ENCODE measurements at regions not wholly inside any gene's neighbourhood (a gene's known extent, or its start where the extent isn't known, plus 50 kb on each side); places are given as distances from the start of the nearest gene placed in this dataset.

DNA sequence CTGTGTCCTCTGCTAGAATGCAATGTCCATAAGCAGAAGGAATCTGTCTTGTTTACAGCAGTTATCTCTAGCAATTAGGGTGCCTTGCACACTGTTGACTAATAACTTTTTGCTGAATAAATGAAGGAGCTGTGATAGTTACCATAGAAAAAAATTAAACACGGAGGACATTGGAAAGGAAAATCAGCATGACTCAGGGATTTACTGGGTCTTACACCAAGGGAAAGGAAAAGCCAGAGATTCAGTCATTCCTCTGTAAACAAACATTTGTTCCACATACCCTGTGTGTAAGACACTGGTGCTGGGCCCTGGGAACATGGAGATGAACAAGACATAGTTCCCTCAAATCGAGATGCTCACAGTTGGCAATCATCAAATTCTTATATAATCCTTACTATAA is 183.3 kb downstream of the PTGER3 start:
- ATAC-seq: no peak
- H3K9me3 ChIP-seq: no peaks in the 10 kb centered on the region
- H3K27ac ChIP-seq: no peak overlapping the region
- H3K4me1 ChIP-seq: no peaks in the 10 kb centered on the region
- H3K27me3 ChIP-seq: no peaks in the 10 kb centered on the region
- H3K36me3 ChIP-seq: no peaks in the 10 kb centered on the region
- 56 to 59% methylated on average over 2 of the region's 2 CpGs for WGBS, 2 donors (ENCODE audit: low coverage in 1 of 2)
- TF ChIP-seq POLR2AphosphoS5 (IDR thresholded peaks at IDR 0.05) (no peak), POLR2A (IDR thresholded peaks at IDR 0.05) (no peak), EP300 (IDR thresholded peaks at IDR 0.05) (no peak)
- TF ChIP-seq, protein P1, sequence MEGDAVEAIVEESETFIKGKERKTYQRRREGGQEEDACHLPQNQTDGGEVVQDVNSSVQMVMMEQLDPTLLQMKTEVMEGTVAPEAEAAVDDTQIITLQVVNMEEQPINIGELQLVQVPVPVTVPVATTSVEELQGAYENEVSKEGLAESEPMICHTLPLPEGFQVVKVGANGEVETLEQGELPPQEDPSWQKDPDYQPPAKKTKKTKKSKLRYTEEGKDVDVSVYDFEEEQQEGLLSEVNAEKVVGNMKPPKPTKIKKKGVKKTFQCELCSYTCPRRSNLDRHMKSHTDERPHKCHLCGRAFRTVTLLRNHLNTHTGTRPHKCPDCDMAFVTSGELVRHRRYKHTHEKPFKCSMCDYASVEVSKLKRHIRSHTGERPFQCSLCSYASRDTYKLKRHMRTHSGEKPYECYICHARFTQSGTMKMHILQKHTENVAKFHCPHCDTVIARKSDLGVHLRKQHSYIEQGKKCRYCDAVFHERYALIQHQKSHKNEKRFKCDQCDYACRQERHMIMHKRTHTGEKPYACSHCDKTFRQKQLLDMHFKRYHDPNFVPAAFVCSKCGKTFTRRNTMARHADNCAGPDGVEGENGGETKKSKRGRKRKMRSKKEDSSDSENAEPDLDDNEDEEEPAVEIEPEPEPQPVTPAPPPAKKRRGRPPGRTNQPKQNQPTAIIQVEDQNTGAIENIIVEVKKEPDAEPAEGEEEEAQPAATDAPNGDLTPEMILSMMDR (IDR thresholded peaks at IDR 0.05): no peak
- H3K4me3 ChIP-seq: no peak overlapping the region

- H3K4me1 ChIP-seq: no peaks in the 10 kb centered on the region
- no peak overlapping the region for H3K4me3 ChIP-seq
- TF ChIP-seq POLR2AphosphoS5 (IDR thresholded peaks at IDR 0.05) (no peak), EP300 (IDR thresholded peaks at IDR 0.05) (no peak), POLR2A (IDR thresholded peaks at IDR 0.05) (no peak)
- TF ChIP-seq, protein P1 (IDR thresholded peaks at IDR 0.05): no peak
- H3K36me3 ChIP-seq: no peaks in the 10 kb centered on the region
- no peaks in the 10 kb centered on the region for H3K27me3 ChIP-seq
- no peaks in the 10 kb centered on the region for H3K9me3 ChIP-seq
- no peak for ATAC-seq
- 80 to 85% methylated on average over 2 to 3 of the region's 4 CpGs for WGBS, 2 donors (ENCODE audit: low coverage in 1 of 2)
- no peak overlapping the region for H3K27ac ChIP-seq
Observed at GRCh38 chr1:70866542-70867264, 180.9 kb downstream of the PTGER3 start.

DNA sequence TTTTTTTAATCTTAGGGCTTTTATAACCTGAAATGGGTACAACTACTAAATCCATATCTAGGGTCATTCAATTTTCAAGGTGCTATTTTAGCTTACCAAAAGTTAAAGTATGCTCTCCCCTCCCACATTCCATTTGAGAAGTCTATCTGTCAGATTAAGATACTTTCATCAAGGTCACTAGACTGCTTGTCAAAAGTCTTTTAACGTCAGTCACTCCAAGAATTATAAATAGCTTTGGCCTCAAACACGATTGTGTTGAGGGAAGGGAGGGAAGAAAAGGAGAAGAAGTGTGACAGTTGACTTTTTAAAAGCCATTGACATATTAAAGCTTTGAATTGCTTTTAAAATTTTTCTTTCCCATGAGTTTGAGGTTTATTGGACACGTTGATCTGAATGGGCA is 175.8 kb downstream of the PTGER3 start:
- no peak overlapping the region for H3K4me3 ChIP-seq
- no peaks in the 10 kb centered on the region for H3K9me3 ChIP-seq
- TF ChIP-seq EP300 (IDR thresholded peaks at IDR 0.05): no peak
- H3K4me1 ChIP-seq: no peaks in the 10 kb centered on the region
- 64 to 78% methylated on average over 3 of the region's 3 CpGs for WGBS, 2 donors (ENCODE audit: low coverage in 1 of 2)
- H3K27me3 ChIP-seq: no peaks in the 10 kb centered on the region
- no peak overlapping the region for H3K27ac ChIP-seq
- no peaks in the 10 kb centered on the region for H3K36me3 ChIP-seq
- ATAC-seq: no peak

GRCh38 chr1:70874063-70874462 is 173.6 kb downstream of the PTGER3 start:
- H3K9me3 ChIP-seq: no peaks in the 10 kb centered on the region
- no peaks in the 10 kb centered on the region for H3K27me3 ChIP-seq
- TF ChIP-seq EP300 (IDR thresholded peaks at IDR 0.05) (no peak), POLR2A (IDR thresholded peaks at IDR 0.05) (no peak), POLR2AphosphoS5 (IDR thresholded peaks at IDR 0.05) (no peak)
- TF ChIP-seq, protein P1 (IDR thresholded peaks at IDR 0.05): no peak
- no peak overlapping the region for H3K27ac ChIP-seq
- H3K36me3 ChIP-seq: no peaks in the 10 kb centered on the region
- H3K4me1 ChIP-seq: no peaks in the 10 kb centered on the region
- WGBS, 2 donors (ENCODE audit: low coverage in 1 of 2): 53 to 72% methylated on average over 2 of the region's 2 CpGs
- H3K4me3 ChIP-seq: no peak overlapping the region
- ATAC-seq: no peak

DNA sequence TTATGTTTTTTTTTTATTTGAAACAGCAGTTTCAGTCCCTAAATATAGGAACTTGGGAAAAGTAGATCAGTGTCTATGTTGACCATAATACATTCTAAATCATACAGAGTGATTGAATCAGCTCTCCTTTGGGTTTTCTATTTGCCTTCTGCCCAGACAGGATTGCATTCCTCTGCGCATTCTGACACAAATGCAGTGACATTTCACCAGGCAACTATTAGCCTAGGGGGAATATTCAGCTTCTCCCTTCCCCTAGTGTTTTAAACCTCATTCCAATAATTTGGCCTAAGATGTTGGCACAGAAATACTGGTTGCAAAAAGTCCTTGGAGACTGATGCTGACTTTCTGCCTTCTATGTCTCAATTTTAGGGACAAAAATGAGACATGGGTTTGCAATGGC is 172.8 kb downstream of the PTGER3 start:
- no peaks in the 10 kb centered on the region for H3K27me3 ChIP-seq
- H3K4me1 ChIP-seq: no peaks in the 10 kb centered on the region
- no peaks in the 10 kb centered on the region for H3K9me3 ChIP-seq
- no peak overlapping the region for H3K27ac ChIP-seq
- H3K36me3 ChIP-seq: no peaks in the 10 kb centered on the region
- H3K4me3 ChIP-seq: no peak overlapping the region
- TF ChIP-seq POLR2AphosphoS5 (IDR thresholded peaks at IDR 0.05) (no peak), EP300 (IDR thresholded peaks at IDR 0.05) (no peak), POLR2A (IDR thresholded peaks at IDR 0.05) (no peak)
- TF ChIP-seq, protein P1 (IDR thresholded peaks at IDR 0.05): no peak
- 67 to 100% methylated on average over 1 of the region's 1 CpG for WGBS, 2 donors (ENCODE audit: low coverage in 1 of 2)
- no peak for ATAC-seq

Measured in gastroesophageal sphincter (tissue), 4 donors.